ENCODE measurements at regions not wholly inside any gene's neighbourhood (a gene's known extent, or its start where the extent isn't known, plus 50 kb on each side); places are given as distances from the start of the nearest gene placed in this dataset.
A peak's percentile ranks its signal among the peaks of the same experiment; 100 is the strongest.

- no peak overlapping the region for H3K4me3 ChIP-seq (ENCODE audit: low read depth, low read length)
- TF ChIP-seq, protein P1, sequence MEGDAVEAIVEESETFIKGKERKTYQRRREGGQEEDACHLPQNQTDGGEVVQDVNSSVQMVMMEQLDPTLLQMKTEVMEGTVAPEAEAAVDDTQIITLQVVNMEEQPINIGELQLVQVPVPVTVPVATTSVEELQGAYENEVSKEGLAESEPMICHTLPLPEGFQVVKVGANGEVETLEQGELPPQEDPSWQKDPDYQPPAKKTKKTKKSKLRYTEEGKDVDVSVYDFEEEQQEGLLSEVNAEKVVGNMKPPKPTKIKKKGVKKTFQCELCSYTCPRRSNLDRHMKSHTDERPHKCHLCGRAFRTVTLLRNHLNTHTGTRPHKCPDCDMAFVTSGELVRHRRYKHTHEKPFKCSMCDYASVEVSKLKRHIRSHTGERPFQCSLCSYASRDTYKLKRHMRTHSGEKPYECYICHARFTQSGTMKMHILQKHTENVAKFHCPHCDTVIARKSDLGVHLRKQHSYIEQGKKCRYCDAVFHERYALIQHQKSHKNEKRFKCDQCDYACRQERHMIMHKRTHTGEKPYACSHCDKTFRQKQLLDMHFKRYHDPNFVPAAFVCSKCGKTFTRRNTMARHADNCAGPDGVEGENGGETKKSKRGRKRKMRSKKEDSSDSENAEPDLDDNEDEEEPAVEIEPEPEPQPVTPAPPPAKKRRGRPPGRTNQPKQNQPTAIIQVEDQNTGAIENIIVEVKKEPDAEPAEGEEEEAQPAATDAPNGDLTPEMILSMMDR (IDR thresholded peaks at IDR 0.05; ENCODE audit: insufficient read depth, low read depth, low read length, missing control alignments): no peak
- no peak for DNase-seq (ENCODE audit: low read depth)
These were observed 134.9 kb downstream of the EFHB start for GRCh38 chr3:19799115-19799514.

DNA sequence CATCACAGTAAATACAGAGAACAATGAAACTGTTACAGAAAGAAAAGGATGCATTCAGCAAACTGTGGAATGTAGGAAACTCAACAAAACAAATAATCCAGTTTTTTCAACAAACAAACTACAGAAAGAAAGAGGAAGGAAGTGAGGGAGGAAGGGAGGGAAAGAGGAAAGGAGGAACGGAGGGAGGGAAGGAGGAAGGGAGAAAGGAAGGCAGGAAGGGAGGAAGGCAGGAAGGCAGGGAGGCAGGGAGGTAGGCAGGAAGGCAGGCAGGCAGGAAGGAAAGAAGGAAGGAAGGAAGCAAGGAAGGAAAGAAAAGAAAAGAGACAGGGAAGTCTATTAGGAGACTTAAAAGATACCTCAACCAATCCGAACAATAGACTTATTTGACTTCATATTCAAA lies 135.7 kb downstream of the EFHB start:
- no peak for DNase-seq (ENCODE audit: low read depth)
- no peak overlapping the region for H3K4me3 ChIP-seq (ENCODE audit: low read depth, low read length)
- TF ChIP-seq, protein P1 (IDR thresholded peaks at IDR 0.05; ENCODE audit: insufficient read depth, low read depth, low read length, missing control alignments): no peak

GRCh38 chr3:19792388-19792787 lies 141.6 kb downstream of the EFHB start:
- H3K4me3 ChIP-seq (ENCODE audit: low read depth, low read length): no peak overlapping the region
- DNase-seq (ENCODE audit: low read depth): no peak
- TF ChIP-seq, protein P1 (IDR thresholded peaks at IDR 0.05; ENCODE audit: insufficient read depth, low read depth, low read length, missing control alignments): no peak

GRCh38 chr3:19775765-19776164 lies 158.3 kb downstream of the EFHB start:
- no peak for DNase-seq (ENCODE audit: low read depth)
- H3K4me3 ChIP-seq (ENCODE audit: low read depth, low read length): no peak overlapping the region
- TF ChIP-seq, protein P1 (IDR thresholded peaks at IDR 0.05; ENCODE audit: insufficient read depth, low read depth, low read length, missing control alignments): no peak

DNA sequence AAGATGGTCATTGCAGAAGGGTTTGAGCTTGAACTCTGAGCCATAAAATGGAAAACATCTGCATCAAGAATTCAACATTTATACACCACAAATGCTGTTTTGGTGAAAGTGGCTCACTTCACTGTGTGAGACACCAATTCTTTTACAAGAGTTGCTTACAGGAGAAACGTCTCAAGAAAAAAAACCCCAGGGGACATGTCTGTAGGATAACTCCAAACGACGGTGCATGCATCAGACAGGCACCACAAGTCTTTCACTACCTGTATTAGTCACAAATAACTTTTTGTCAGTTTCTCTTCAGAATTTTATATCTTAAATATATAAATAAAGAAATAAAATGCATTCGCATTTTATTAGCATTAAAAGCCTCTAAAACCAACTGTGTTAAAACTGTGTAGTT lies 164.3 kb downstream of the EFHB start:
- TF ChIP-seq, protein P1 (IDR thresholded peaks at IDR 0.05; ENCODE audit: insufficient read depth, low read depth, low read length, missing control alignments): no peak
- H3K4me3 ChIP-seq (ENCODE audit: low read depth, low read length): no peak overlapping the region
- DNase-seq (ENCODE audit: low read depth): peak; percentile 39

DNA sequence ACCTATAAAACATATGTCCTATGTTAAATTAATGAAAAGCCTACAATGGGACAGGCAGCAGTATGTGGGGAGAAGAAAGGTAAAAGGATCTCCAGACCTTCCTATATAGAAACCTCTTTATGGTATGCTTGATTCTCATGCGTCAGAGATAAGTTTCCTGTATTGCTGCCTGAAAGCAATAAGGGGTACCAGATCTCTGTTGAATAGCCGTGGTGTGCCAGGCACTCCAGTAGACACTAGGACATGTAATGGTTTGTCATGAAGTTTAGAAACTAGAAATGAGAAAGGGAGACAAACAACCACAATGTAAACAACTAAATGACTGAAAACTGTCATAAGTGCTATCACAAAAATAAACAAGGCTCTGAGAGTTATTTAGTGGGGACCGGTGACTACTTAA lies 168.1 kb downstream of the EFHB start:
- peak; percentile 20 for DNase-seq (ENCODE audit: low read depth)
- H3K4me3 ChIP-seq (ENCODE audit: low read depth, low read length): no peak overlapping the region
- TF ChIP-seq, protein P1 (IDR thresholded peaks at IDR 0.05; ENCODE audit: insufficient read depth, low read depth, low read length, missing control alignments): no peak

DNA sequence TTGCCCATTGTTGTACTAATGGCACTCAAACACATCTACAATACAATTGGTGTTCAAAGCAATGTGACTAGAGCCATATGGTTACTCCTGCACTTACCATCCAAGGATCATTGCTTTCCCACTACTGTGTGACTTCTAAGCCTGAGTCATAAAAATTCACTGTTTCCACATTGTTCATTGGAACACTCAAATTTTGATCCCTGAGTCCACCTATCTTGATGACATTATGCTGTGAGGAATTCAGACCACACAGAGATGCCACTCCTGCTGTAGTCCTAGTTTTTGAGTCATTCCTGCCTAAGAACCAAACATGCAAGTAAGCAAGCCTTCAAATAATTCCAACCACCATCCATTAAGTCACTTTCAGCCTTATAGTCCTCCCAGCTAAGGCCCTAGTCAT lies 176.2 kb downstream of the EFHB start:
- no peak for DNase-seq (ENCODE audit: low read depth)
- no peak overlapping the region for H3K4me3 ChIP-seq (ENCODE audit: low read depth, low read length)
- TF ChIP-seq, protein P1 (IDR thresholded peaks at IDR 0.05; ENCODE audit: insufficient read depth, low read depth, low read length, missing control alignments): no peak
